ENCODE measurements at regions not wholly inside any gene's neighbourhood (a gene's known extent, or its start where the extent isn't known, plus 50 kb on each side); places are given as distances from the start of the nearest gene placed in this dataset.
"Not testable (repeated sequence)": the region's sequence is repeated elsewhere in the genome, so short reads cannot be mapped to it uniquely, and the experiment has no call there.

DNA sequence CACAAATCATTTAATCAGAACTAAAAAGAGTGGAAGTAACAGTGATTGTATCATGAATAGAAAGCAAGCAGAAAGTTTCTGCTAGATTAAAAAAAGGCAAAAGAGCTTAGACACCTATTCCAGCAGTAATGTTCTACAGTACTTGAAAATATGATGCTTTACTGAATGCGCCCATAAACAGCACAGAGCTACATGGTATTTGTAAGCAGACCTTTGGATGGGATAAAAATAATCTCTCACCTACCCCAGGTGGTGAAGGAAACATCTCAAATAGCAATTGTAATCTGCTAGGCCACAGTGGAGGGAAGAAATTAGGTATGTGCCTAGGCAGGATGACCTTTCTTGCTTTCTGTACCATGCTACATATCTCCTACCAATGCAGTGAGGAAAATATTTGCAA is 280.9 kb upstream of the PRKX start:
- Histone ChIP-seq H3F3A (ENCODE audit: control insufficient read depth, insufficient read depth) (no peaks in the 10 kb centered on the region), H4K20me1 (ENCODE audit: control insufficient read depth, insufficient read depth, low read depth, low read length) (no peaks in the 10 kb centered on the region), H3K4me2 (ENCODE audit: low read length) (no peak overlapping the region), H3K4me1 (ENCODE audit: control insufficient read depth, low read length) (no peaks in the 10 kb centered on the region), H3K4me3 (ENCODE audit: low read length) (no peak overlapping the region), H3K79me2 (ENCODE audit: control insufficient read depth, low read length) (no peaks in the 10 kb centered on the region), H3K9me3 (ENCODE audit: control insufficient read depth, insufficient read depth, low read length) (no peaks in the 10 kb centered on the region), H3K36me3 (ENCODE audit: control insufficient read depth, low read length) (no peaks in the 10 kb centered on the region), H3K9me2 (replicated peaks; ENCODE audit: control insufficient read depth, low read length) (no peaks in the 10 kb centered on the region), H3K27me3 (ENCODE audit: control insufficient read depth, low read length) (no peaks in the 10 kb centered on the region), H3K27ac (ENCODE audit: low read depth, low read length) (no peak overlapping the region)
- no peak for TF ChIP-seq CTCF (IDR thresholded peaks at IDR 0.05; ENCODE audit: low read depth, low read length, poor library complexity, severe bottlenecking)
- TF ChIP-seq EZH2phosphoT487 (IDR thresholded peaks at IDR 0.05; ENCODE audit: borderline replicate concordance, low read length), result no peak

DNA sequence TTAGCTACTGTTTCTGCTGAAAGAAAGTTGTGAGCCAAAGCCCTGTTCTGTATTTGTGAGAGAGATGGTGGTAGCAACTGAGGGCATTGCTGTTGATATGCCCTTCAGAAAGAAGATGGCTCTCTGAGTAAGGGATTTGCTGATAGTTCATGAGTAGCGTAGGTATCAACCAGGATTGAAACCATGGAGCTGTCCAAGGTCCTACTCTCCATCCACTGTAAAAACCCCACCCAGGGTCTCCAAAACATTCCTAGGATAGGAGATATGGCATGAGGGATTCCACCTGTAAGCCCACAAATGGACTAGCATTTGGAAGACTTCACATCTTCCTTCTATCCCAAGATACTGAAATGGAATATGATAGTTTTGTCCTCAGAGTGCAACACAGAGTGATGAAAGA is 277.1 kb upstream of the PRKX start:
- Histone ChIP-seq H3K9me2 (replicated peaks; ENCODE audit: control insufficient read depth, low read length) (no peaks in the 10 kb centered on the region), H3K27ac (ENCODE audit: low read depth, low read length) (no peak overlapping the region), H3K27me3 (ENCODE audit: control insufficient read depth, low read length) (no peaks in the 10 kb centered on the region), H3K9me3 (ENCODE audit: control insufficient read depth, insufficient read depth, low read length) (no peaks in the 10 kb centered on the region), H3K36me3 (ENCODE audit: control insufficient read depth, low read length) (no peaks in the 10 kb centered on the region), H3K4me3 (ENCODE audit: low read length) (no peak overlapping the region), H4K20me1 (ENCODE audit: control insufficient read depth, insufficient read depth, low read depth, low read length) (no peaks in the 10 kb centered on the region), H3F3A (ENCODE audit: control insufficient read depth, insufficient read depth) (no peaks in the 10 kb centered on the region), H3K4me1 (ENCODE audit: control insufficient read depth, low read length) (no peaks in the 10 kb centered on the region), H3K4me2 (ENCODE audit: low read length) (no peak overlapping the region), H3K79me2 (ENCODE audit: control insufficient read depth, low read length) (no peaks in the 10 kb centered on the region)
- TF ChIP-seq CTCF (IDR thresholded peaks at IDR 0.05; ENCODE audit: low read depth, low read length, poor library complexity, severe bottlenecking) (no peak), EZH2phosphoT487 (IDR thresholded peaks at IDR 0.05; ENCODE audit: borderline replicate concordance, low read length) (no peak)

DNA sequence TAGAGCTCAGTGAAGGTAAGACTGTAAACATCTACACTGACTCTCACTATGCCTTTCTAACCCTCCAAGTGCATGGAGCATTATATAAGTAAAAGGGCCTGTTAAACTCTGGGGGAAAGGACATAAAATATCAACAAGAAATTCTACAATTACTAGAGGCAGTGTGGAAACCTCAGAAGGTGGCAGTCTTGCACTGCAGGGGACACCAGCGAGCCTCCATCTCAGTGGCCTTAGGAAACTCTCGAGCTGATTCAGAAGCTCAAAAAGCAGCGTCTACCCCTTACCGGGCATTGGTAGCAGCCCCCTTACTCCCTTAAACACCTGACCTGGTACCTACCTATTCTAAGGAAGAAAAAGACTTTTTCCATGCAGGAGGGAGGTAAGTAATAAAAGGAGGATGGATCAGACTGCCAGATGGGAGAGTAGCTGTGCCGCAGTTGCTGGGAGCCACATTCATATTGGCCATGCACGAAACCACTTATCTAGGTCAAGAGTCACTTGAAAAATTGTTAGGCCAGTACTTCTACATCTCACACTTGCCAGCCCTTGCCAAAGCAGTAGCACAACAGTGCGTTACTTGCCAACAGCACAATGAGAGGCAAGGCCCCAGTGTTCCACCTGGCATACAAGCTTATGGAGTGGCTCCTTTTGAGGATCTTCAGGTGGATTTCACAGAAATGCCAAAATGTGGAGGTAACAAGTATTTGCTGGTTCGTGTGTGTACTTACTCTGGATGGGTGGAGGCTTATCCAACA is 258.8 kb upstream of the PRKX start:
- not testable (repeated sequence) for H3K4me3 ChIP-seq (ENCODE audit: low read length); H3K4me1 ChIP-seq (ENCODE audit: control insufficient read depth, low read length); H3K79me2 ChIP-seq (ENCODE audit: control insufficient read depth, low read length); H3K27ac ChIP-seq (ENCODE audit: low read depth, low read length); H3K4me2 ChIP-seq (ENCODE audit: low read length); H3K9me2 ChIP-seq (replicated peaks; ENCODE audit: control insufficient read depth, low read length); H4K20me1 ChIP-seq (ENCODE audit: control insufficient read depth, insufficient read depth, low read depth, low read length); H3K36me3 ChIP-seq (ENCODE audit: control insufficient read depth, low read length); H3K9me3 ChIP-seq (ENCODE audit: control insufficient read depth, insufficient read depth, low read length); H3K27me3 ChIP-seq (ENCODE audit: control insufficient read depth, low read length); H3F3A ChIP-seq (ENCODE audit: control insufficient read depth, insufficient read depth)

- Histone ChIP-seq H3K4me3 (ENCODE audit: low read length) (no peak overlapping the region), H3K27ac (ENCODE audit: low read depth, low read length) (no peak overlapping the region), H3K4me2 (ENCODE audit: low read length) (no peak overlapping the region), H3K9me3 (ENCODE audit: control insufficient read depth, insufficient read depth, low read length) (no peaks in the 10 kb centered on the region), H3K27me3 (ENCODE audit: control insufficient read depth, low read length) (no peaks in the 10 kb centered on the region), H3K36me3 (ENCODE audit: control insufficient read depth, low read length) (no peaks in the 10 kb centered on the region), H4K20me1 (ENCODE audit: control insufficient read depth, insufficient read depth, low read depth, low read length) (no peaks in the 10 kb centered on the region), H3K4me1 (ENCODE audit: control insufficient read depth, low read length) (no peaks in the 10 kb centered on the region), H3K79me2 (ENCODE audit: control insufficient read depth, low read length) (no peaks in the 10 kb centered on the region), H3F3A (ENCODE audit: control insufficient read depth, insufficient read depth) (no peaks in the 10 kb centered on the region), H3K9me2 (replicated peaks; ENCODE audit: control insufficient read depth, low read length) (no peaks in the 10 kb centered on the region)
- TF ChIP-seq CTCF (IDR thresholded peaks at IDR 0.05; ENCODE audit: low read depth, low read length, poor library complexity, severe bottlenecking) (no peak), EZH2phosphoT487 (IDR thresholded peaks at IDR 0.05; ENCODE audit: borderline replicate concordance, low read length) (no peak)
Observed at GRCh38 chrX:3968749-3969148, 255.3 kb upstream of the PRKX start.

All from DOHH2 (cell line).